NCI-H82 treated with DMSO at 0.1 percent for 48 hours (cell line): ENCODE measurements at regions not wholly inside any gene's neighbourhood (a gene's known extent, or its start where the extent isn't known, plus 50 kb on each side); places are given as distances from the start of the nearest gene placed in this dataset.
A peak's percentile ranks its signal among the peaks of the same experiment; 100 is the strongest.

ENCODE experiments used
- DNase-seq: peaks from one replicate; lab custom pipeline; 2025; ENCODE audit not compliant: unreplicated experiment; lab: John Stamatoyannopoulos, UW

DNA sequence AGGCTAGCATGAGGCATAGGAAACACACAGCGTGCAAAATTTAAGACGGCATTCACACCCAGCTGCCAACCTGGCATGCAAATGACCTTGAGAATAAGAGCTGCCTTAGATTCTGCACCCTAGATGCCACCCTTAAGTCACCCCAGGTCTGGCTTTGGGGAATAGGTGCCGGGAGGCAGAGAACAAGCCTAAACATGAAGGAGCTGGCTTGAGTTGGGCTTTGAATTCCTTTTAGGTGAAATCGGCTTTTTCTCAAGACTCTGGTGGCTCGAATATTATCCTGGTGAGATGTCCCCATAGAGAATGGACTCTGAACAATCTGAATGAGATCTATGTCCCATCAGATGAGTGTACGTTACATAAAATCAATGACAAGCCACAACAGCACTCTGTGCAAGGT lies 1090.5 kb downstream of the VRK1 start:
- DNase-seq: no peak

DNA sequence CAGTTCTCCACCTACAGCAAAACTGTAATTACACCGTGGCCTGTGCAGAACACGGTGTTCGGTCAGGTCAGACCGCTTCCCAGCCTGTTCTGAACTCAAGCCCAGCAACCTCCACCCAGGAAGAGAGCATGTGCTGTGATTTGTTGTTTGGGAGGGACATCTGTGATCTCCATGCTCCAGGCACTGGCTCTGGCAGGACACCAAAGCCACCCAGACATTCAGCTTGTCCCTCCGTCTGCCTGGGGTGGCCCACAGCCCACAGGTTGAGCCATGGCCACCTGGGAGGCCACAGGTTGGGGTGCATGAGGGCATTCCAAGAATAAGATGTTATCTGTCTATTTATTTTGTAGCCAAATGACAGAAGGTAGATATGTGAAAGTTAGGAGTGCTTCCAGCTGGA lies 1091.1 kb downstream of the VRK1 start:
- no peak for DNase-seq

DNA sequence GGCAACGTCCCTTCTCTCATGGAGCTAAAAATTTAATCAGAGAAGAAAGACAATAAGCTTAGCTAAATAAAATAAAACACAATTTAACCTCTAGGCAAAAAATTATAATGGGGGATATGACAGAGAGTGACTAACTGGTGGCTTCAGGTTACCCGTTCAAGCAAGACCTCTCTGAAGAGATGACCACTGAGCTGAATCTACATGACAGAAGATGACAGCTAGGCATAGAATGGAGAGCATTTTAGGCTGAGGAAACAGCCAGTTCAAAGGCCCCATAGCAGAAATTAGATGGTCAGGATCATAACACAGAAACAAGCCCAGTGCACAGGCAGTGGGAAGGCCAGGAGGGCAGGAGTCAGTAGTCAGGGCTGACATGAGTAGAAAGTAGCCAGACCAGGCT lies 1094.3 kb downstream of the VRK1 start:
- no peak for DNase-seq

DNA sequence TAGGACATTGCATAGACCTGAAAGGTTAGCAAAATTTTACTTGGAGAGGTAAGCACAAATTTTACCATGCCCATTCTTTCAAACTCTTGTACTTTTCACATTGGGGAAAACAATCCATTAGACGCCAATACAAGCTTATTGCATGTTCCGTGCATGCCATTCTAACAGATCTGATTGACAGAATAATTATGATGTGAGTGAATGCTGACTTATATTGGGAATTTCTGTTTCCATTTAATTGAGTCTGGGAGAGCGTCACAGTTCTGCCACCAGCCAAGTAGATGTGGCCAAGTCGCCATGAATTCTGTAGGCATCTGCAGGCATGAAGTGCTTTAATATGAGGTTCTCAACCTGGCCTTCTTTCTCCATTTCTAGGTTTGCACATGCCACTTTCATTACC lies 1097.4 kb downstream of the VRK1 start:
- no peak for DNase-seq

DNA sequence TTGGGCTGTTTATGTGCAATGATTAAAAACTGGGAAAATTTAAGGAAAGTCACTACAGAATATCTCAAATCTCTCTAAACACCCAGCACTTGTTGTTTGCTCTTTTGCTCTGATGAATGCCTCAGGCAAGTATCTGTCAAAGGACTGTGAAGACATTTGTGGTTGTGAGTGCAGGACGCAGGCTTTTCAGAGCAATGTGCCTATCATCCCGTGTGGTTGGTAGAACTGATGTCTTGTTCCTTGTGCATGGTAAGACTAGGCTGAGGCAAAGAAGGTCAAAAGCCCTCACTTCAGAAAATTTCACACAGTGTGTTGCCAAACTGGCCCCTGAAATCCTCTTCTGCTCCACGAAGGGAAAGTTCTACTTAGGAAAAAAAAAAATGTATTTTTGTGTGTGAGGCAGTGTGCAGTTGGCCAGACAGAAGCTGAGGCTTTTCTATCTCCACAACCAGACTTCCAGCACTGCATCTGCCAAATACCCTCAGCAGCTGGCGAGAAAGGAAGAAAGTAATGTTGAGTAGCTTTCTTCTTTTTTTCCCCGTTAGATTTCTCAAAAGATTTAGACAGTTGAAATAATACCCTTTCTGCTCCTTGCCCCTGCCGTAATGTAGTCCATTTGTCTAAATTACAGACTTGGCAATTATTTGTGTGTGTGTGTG lies 1103.1 kb downstream of the VRK1 start:
- no peak for DNase-seq

DNA sequence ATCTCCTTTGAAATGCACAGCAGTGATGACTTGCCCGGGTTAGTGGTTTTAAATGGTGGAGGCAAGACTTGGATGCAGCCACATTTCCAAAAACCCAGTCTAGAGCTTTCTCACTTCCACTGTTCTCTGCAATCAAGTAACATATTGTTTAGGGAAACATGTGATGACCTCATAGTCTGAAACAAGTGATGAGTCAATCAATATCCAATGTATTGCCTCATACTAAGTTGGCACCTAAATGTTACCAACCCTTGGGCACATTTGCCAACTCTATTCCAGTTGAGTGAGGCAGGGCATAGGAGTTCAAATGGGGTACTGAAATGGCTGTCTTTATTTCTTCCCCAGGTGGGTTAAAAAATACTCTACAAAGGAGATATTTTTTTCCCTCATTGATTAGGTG lies 1105.4 kb downstream of the VRK1 start:
- no peak for DNase-seq

DNA sequence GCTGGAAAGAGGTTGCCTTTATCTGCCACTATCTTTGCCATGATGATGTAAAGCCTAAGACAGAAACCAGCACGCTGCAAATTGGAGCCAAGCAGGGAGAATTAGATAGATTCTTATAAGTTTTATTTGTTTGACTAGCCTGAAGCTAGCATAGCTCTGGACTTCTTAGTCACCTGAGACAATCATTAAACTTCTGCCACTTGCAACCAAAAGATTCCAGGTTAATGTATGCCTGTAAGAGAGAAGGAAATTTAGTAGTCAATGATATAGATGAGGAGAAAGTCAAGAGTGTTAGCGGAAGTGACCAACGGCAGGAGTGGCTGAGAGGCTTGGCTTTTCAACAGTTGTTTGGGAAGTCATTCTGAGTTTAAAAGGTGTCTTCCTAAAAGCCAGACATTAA lies 1106.6 kb downstream of the VRK1 start:
- DNase-seq: no peak

DNA sequence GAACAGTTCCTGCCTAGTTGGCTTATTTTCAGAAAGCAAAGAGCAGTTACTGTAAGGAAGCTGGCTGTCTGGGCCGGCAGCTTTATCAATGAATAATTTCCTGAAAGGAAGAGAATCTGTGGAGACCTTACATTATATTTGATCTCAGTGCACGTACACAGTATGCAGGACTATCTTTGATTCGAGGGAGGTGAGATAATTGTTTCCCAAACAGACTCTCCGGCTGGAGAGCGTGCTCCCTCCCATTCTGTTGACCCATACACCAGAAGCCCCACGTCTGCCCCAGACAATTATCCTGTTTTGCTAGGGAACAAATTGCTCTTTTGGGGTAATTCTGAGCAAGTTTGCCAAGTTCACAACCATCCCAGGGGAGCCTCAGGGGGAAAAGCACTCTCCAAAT lies 1115.0 kb downstream of the VRK1 start:
- DNase-seq: no peak

DNA sequence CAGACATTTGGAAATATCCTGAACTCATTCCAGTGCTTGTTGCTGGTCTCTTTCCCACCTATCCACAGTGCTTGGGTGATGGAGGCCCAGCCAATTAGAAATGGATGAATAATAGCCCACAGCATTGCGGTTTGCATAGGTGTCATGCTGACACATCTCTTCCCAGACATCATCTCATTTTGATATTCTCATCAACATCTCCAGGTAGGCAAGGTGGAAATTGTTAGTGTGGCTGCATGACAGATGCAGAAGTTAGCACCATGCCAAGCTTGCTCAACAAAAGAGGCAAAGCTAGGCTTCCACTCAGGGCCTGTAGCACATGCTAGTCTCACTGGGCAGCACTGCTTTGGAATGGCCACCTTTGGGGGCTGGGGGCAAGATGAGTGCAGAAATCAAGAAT lies 1118.9 kb downstream of the VRK1 start:
- DNase-seq: no peak

DNA sequence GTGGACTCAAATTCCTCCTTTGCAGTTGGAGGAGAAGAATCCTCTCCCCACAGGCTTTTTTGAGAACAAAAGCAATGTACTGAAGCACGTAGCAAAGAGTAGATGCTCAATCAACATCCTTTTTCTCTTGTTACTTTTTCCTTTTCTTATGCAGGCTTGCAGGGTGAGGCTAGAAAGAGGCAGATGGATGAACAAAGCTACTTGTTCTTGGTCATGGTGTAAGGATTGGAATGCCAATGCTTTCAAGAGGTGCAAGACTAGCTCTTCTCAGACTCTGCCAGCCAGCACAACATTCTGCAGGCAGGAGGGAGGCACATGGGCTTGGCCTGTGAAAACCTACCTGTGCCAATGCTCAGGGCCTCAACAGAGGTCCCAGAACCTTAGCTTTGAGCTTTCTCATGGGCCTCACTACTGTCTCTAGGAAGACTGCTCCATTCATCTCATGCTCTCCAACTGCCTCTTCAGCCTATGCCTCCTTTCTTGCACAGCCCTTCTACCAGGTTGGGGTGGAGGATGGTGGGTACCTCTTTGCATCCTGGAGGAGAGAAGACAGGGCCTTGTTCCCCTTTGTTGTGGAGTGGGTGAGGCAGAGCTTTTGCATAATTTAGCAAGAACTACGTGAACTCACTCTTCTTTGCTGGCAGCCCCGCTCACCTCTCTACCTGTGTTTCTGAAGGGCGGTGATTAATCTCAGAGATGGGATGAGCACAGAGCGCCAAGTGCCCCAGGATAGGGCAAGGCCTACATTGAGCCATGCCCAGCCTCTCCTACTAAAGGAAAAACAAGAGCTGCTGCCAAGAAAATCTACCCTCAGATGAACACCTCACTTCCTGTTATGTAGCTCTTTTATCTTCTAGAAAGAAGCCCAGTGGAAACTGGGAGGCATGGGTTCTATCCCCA lies 1119.7 kb downstream of the VRK1 start:
- no peak for DNase-seq

DNA sequence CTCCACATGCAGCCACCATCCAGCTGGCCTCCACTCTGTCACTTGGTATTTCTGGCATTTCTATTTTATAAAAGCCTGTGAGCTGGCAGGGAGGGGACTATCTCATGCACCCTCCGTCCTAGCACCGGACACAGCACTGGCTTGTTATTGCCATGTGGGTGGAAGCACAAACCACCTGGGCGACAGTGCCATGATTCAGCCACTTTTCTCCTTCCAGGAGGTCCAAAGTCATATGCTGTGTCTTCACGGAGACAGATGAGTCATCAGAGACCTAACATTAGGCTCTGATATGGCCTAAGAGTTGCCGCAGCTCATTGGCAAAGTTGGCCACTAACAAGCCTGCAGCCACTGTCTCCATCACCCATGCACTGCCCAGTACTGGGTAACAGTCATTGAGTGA lies 1123.0 kb downstream of the VRK1 start:
- no peak for DNase-seq

DNA sequence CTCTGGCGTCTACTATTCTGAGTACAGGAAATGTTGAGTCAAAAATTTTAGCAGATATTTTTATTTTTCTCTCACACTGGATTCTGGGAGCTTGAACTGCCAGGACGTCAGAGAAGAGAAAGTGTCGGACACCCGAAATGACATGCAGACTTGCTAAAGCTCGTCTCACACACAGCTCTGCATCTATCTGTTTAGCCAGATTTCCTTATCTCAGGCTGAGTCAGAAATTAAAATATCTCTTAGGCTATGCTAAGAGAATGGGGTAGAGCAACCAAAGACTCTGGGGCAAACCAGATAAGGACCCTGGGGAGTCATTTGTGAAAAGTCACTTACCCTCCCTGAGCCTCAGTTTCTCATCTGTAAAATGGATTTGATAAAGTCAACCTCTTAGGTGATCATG lies 1124.1 kb downstream of the VRK1 start:
- no peak for DNase-seq

DNA sequence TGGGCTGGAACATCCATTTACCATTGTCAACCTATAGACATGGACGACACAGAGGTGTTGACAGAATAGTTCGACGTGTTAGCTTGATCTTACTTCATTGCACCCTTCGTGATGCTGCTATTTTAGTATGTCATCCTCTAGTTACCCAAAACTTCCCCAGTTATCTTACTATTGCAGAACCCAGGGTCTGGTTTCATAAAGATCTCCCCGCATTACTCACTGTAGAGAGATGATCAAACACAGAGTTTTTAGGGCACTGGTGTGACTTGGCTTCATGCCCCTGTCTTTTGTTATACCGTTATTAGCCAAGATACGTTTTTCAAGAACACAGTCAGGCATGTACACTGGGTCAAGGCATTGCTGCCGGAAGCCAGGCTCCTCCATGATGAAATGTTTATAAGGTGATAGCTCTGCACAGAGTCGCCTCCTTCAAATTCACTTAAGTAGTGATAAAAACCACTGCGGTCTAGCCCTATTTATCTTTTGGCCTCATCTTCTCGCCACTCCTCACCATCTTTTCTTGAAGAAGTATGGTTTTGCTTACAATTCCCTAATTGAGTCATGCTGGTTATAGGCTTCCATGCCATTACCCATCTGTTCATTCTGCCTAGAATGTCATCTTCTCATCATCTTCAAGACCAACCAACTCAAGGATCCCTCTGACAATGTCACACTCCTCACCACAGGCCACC lies 1127.9 kb downstream of the VRK1 start:
- no peak for DNase-seq

DNA sequence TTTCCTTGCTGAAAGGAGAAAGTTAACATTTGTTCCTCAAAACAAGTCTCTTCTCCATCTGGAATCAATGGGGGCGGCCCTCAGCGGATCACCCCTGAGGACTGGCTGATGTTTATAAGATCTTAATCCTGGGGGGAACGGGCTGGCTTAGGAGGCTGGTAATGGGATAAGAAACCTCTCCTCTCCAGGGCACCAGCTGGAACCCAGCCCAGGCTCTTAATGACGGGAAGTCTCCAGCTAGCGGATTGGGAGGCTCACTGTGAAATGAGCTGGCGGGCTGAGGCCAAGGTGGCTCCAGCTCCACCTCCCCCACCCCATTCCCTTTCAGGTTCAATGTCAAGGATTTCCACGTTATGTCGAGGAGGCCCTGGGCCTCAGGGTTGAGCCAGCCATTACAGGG lies 1133.0 kb downstream of the VRK1 start:
- DNase-seq: peak; percentile 95

DNA sequence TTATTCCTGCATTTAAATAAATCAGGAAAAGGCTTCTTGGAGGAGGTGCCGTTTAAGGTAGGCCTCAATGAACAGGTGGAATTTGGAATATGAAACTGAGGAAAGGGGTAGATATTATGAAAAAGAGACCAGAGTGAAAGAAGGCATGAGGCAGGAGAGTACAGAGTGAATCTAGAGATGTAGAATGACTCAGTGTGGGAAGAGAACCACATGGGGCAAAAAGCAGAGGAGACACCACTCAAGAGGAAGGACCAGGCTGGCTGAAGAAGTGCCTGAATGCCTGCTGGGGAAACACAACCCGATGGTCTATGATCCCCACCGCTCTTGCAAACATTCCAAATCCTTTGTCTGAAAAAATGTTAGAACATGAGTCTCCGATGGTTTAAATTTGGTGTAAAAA lies 1134.1 kb downstream of the VRK1 start:
- no peak for DNase-seq

DNA sequence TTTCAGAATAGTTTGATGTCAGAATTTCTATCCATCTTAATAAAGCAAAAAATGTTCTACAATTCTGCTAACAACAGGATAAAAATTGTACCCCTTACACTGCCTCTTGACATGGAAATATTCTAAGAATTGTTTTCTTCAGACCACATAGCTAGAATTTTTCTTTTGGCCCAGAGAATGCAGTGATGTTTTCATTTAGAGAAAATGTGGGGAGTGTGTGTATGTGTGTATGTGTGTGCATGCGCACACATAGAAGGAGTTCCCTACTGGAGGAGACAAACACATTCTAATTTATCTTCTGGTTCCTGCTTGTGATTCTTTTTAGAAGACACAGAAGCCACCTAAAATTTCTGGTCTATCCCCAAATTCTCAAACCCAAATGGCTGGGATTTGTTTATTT lies 1145.7 kb downstream of the VRK1 start:
- no peak for DNase-seq

DNA sequence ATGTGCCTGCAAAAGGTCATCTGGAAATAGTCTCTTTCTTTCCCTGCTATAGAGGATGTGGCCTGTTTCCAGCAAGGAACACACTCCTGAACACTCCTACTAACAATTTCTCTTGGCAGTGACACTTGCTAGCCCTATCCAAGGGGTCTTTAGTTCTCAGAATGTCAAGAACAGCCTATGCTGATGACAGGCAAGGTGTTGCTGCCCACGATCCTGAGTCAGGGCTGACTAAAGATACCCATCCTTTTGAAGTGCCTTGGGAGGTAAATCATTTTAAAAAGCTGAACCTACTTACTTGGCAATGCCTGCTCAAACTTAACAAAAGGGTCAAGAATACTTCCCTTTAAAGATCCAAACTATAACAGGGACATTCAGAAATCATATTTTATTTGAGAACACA lies 1146.4 kb downstream of the VRK1 start:
- no peak for DNase-seq

DNA sequence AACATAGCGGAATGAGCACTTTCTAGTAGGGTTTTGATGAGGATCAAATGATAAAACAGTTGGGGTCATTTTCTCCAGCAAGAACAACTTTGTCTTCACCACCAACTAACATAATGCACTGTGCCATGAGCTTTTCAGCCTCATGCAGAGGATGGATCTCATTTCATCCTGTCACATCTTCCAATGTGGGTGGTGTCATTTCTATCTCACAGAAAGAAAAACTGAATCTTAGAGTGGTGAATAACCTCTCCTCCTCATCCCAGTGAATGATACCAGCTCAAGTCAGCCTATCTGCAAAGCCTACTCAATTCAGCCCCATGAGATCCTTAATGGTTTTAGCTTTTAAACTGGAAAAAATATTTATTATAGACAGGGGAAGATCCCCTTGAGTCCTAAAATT lies 1147.2 kb downstream of the VRK1 start:
- no peak for DNase-seq

DNA sequence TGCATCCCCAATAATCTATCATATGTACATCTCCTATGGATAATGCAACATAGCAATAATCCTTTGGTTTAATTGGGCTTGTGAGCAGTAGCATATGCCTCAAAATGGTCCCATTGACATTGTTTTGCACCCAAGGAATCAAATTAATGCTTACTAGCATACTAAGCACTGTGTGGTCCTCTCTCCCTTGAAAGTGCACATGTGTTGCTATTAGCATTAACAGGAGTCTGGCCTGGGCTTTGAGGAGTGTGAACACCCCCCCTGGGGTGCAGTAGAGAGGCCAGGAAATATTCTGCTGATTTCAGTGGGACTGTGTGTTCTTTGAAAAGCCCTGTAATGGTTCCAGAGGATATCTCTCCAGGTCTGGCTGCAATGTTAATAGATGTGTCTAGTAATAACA lies 1148.4 kb downstream of the VRK1 start:
- DNase-seq: no peak

DNA sequence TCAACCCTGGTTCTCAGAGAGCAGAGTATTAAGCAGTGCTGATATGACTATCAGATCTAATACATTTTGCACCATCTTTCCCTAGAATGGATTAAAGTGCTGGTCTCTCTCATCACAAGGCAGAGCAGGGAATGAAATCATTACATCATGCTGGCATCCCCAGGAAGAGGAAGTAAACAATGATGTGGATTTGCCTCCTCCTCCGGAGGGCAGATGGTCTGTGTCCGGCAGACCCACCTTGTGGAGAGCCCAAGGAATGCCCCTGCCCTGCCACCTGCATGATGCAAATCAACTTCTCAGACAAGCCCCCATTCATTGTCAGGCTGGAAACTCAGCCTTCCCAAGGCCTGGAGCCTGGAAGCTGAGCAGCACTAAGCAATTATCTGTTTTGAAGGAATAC lies 1149.1 kb downstream of the VRK1 start:
- no peak for DNase-seq

DNA sequence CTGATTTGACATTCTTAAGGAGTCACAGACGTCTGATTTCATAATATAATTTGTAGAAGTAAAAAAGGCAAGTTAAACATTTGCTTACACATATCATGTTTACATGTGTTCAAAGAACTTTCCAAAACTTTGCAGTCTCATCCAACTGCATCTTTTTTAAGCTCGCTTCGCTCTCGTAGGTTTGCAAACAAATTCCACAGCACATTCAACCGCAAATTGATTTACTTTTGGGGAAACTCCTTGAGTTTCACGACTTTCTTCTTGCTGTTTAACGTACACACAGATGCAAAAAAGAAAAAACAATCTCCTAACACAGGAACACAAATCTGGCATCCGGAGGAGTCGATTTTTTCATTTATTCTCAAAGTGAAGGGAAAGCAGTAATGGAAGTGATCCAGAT lies 1149.5 kb downstream of the VRK1 start:
- DNase-seq: no peak

DNA sequence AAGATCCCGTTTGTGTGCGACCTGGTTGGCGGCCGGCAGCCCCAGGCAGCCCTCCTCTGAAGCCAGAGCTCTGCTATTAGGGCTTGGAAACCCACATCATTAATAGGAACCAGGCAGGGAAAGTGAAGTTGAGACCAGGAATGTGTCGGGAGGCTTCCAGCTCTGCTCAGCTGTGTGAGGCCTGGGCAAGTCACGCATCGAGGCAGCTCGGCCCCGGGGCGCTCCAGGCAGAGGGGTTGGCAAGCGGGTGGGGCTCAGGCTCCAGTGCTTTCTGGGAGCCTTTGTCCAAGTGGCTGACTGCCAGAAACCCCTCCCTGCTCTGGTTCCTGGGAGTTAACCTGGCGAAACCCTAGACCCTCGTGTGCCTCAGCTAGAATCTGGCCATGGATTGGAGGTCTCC lies 1151.7 kb downstream of the VRK1 start:
- no peak for DNase-seq
